Skeletal muscle satellite cell (primary cell): ENCODE measurements at regions not wholly inside any gene's neighbourhood (a gene's known extent, or its start where the extent isn't known, plus 50 kb on each side); places are given as distances from the start of the nearest gene placed in this dataset.

Experiments
- H3K27me3 ChIP-seq: 2 replicates; pipeline ENCODE4 v1.7.0; 2013; ENCODE audit warnings: low read length; ENCODE audit not compliant: control insufficient read depth, insufficient read depth
- H3K36me3 ChIP-seq: 2 replicates; pipeline ENCODE4 v1.7.0; 2013; ENCODE audit warnings: mild to moderate bottlenecking, control low read depth, low read length; ENCODE audit not compliant: insufficient read depth
- H3K4me1 ChIP-seq: 2 replicates; pipeline ENCODE4 v1.7.0; 2013; ENCODE audit warnings: low read length; ENCODE audit not compliant: control insufficient read depth, insufficient read depth
- H3K4me2 ChIP-seq: 2 replicates; pipeline ENCODE4 v1.7.0; 2013; ENCODE audit warnings: mild to moderate bottlenecking, low read length
- H3K4me3 ChIP-seq: 2 replicates; pipeline ENCODE4 v1.7.0; 2013; ENCODE audit warnings: low read length
- H3K9ac ChIP-seq: 2 replicates; pipeline ENCODE4 v1.7.0; 2013; ENCODE audit warnings: mild to moderate bottlenecking, low read depth, low read length, moderate library complexity
- H3K9me3 ChIP-seq: replicated peaks from 2 replicates; pipeline ENCODE4 v1.7.0; 2013; ENCODE audit warnings: mild to moderate bottlenecking, control low read depth, low read length

DNA sequence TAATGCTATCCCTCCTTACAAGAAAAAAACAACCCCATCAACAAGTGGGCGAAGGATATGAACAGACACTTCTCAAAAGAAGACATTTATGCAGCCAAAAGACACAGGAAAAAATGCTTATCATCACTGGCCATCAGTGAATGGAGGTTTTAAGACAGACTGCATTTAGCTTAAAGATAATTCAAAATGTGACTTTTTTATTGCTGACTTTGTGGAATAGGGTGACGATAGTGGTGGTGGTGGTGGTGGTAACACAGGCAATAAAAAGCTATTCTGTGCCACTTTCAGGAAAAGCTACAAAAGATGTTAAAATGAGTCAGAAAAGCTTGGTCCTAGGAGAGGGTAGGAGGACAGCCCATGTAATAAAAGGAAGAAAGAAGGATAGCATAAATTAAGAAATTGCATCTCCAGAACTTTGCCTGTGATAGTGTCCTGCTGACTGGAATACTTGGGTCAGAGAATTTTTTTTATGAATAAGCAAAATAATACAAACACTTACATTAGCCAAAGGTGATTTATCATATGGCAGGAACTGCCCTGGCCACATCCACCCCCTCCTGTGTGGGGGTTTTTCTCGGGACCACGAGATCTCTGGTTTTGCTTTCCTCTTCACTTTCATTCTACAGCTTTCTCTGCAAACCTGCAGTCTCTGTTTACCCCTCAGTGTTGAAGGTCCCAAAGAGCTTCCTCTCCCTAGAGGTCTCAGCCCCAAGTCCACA is 186.7 kb downstream of the DRD1 start:
- Histone ChIP-seq H3K36me3 (no peaks in the 10 kb centered on the region), H3K4me3 (no peak overlapping the region), H3K9ac (no peak overlapping the region), H3K4me1 (peaks cover 5% of the 10 kb centered on the region), H3K4me2 (no peak overlapping the region), H3K9me3 (no peaks in the 10 kb centered on the region), H3K27me3 (no peaks in the 10 kb centered on the region)

DNA sequence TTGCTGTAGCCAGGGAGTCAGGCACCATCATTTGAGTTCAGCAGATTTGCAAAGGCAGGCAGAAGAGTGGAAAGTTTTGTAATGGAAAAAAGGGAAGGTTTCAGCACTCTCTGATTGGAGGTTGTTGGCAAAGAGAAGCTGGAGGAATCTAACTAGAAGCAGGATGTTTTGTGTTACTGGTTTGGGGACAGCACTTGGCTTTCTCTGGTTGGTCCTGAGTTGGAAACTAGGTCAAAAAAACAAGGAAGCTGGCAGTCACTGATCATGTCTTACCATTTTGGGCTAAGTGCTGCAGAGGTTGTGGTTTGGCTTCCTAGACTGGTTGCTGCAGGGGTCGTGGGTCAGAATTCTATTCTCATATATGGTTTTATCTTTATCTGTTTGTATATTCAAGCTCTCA is 189.8 kb downstream of the DRD1 start:
- Histone ChIP-seq H3K4me2 (no peak overlapping the region), H3K4me1 (peaks cover 5% of the 10 kb centered on the region), H3K9ac (no peak overlapping the region), H3K27me3 (no peaks in the 10 kb centered on the region), H3K9me3 (no peaks in the 10 kb centered on the region), H3K4me3 (no peak overlapping the region), H3K36me3 (no peaks in the 10 kb centered on the region)

DNA sequence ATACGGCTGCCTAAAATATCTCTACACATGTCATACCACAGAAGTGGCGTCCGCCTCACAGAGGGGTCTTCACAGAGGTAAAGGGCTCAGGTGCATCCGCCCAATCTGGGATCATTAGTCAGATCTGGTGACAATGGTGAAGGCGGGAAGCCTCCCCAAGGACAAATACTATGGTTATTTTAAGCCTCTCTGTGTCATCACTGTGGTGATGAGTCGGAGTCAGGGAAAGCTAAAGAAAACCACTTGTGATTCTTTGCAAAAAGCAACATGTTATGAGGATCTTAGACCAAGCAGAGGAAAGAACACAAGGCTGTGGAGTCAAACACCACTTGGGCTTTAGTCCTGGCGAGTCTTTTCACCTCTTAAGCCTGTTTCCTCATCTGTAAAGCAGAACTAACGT is 190.4 kb downstream of the DRD1 start:
- H3K4me3 ChIP-seq = no peak overlapping the region
- H3K9me3 ChIP-seq = no peaks in the 10 kb centered on the region
- no peak overlapping the region for H3K4me2 ChIP-seq
- no peaks in the 10 kb centered on the region for H3K27me3 ChIP-seq
- H3K4me1 ChIP-seq = peaks cover 5% of the 10 kb centered on the region
- no peaks in the 10 kb centered on the region for H3K36me3 ChIP-seq
- H3K9ac ChIP-seq = no peak overlapping the region

DNA sequence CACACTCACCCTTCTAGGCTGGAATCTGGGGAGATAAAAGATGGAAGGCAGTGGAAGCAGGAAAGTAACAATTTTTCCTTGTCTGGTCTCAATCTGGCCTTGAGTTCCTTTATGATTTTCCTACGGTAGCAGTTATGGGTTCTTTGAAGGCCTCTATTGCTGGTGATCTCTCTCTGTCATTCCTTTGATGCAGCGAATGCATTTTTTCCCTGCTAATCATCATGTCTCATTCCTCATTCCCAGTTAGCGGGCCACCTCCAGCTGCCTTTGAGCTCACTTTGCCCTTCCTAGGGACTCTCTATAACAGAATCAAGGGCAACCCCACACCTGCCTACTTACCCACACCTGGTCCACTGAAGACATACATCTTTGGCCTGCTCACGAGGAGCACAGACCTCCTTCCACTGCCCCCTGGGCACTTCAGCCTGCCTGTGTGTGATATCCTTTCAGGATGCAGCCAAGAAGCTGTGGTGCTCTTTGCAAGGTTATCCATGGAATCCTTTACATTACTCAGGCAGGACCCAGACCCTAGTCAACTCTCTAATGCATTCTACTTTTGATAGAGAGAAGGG is 191.7 kb downstream of the DRD1 start:
- Histone ChIP-seq H3K36me3 (no peaks in the 10 kb centered on the region), H3K9ac (no peak overlapping the region), H3K4me2 (no peak overlapping the region), H3K4me1 (peaks cover 8% of the 10 kb centered on the region), H3K9me3 (no peaks in the 10 kb centered on the region), H3K27me3 (no peaks in the 10 kb centered on the region), H3K4me3 (no peak overlapping the region)

DNA sequence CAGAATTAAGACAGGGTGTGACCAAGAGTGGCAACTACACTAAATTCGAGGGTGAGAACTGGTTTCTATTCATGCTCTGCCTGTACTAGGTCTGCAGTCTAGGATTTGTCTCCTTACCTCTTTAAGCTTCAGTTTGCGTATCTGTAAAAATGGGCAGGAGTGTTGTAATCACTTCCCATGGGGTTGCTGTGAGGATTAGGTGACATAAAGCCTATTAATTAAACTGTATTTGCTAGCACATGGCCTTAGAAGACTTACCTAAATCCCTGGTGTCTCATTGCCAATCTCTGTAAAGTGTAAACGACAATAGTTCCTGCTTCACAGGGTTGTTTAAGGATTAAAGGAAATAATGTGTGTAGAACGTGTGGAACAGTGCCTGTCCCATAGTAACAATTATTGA is 193.6 kb downstream of the DRD1 start:
- Histone ChIP-seq H3K9me3 (no peaks in the 10 kb centered on the region), H3K4me1 (peaks cover 24% of the 10 kb centered on the region), H3K9ac (no peak overlapping the region), H3K36me3 (no peaks in the 10 kb centered on the region), H3K4me2 (no peak overlapping the region), H3K4me3 (no peak overlapping the region), H3K27me3 (no peaks in the 10 kb centered on the region)

DNA sequence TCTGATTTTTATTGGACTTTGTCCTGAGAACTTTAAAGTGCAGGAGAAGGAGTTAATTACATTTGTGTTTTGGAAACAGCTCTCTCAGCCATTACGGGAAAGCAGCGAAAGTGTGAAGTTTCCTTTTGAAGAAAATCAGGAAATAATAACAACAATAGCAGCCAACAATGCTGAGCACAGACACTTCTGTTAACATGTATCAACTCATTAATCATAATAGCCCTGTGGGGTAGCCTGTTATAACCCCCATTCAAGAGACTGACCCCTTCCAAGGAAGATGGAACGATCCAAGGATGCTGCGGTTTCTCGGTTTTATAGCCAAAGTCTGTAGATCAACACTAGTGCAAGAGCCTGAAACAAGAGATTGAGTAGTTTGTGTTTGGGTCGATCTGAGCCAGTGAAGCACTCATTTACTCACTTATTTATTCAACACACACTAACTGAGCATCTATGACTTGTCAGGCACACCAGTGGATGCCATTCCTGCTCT is 195.5 kb downstream of the DRD1 start:
- no peaks in the 10 kb centered on the region for H3K27me3 ChIP-seq
- H3K9me3 ChIP-seq = no peaks in the 10 kb centered on the region

DNA sequence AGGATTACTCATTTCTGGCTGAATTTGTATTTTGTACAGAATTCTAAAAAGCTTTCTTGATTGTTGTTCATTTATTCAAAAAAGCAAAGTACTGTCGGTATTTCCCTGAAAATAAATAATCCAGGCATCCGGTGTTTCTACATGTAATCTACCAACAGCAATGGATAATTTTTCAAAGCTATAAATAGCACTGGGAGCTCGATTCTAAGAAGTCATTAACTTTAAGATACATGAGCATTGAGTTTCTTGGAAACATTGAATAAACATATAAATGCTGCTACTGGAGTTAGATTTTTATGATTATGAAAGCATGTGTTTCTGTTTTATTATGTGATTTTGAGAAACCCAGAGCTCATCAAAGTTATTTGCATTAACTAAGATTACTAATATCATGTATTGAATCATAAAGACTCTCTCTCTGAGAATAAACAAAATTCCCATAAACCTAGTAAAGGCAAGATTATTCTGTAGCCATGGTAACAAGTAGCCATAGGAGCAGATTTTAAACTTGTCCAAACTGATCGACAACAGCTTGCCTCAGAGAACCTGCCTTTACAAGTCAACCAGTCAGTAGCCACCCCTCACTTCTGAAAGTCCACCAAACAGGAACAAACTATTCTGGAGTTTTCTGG is 197.0 kb downstream of the DRD1 start:
- Histone ChIP-seq H3K9ac (peak overlapping the region; percentile 48), H3K36me3 (no peaks in the 10 kb centered on the region), H3K4me2 (peak overlapping the region; percentile 50), H3K4me1 (peaks cover 22% of the 10 kb centered on the region), H3K27me3 (no peaks in the 10 kb centered on the region), H3K9me3 (no peaks in the 10 kb centered on the region), H3K4me3 (no peak overlapping the region)

More for the DNA sequence above, 195.5 kb downstream of the DRD1 start:
- H3K4me2 ChIP-seq = no peak overlapping the region
- H3K36me3 ChIP-seq = no peaks in the 10 kb centered on the region
- H3K9ac ChIP-seq = no peak overlapping the region
- peaks cover 22% of the 10 kb centered on the region for H3K4me1 ChIP-seq
- H3K4me3 ChIP-seq = no peak overlapping the region

DNA sequence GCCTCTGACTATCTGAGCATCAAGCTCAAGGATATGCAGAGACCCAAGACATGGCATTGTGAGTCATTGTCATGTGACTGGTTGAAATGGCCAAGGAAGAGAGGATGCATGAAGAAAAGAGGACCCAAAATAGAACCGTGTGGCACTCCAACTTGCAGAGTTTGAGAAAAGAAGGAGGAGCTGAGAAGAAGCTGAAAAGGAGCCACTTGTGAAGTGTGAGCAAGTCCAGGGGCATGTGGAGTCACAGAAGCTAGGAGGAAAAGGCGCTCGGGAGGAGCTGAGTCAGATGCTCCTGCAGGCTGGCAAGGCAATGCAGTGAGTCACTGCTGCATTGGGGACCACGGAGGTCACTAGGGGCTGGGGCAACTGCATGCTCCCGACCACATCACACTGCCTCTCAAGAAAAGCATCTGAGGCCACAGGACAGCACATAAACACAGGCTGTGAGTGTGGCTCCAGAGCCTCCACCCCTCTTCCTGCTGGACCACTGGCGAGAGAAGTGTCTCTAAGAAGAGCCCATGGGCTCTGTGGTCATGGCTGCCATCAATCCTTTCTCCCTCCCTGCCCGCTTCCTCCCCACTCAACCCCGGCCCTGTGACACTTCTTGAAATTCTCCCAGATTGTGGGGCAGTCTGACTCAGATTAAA is 197.6 kb downstream of the DRD1 start:
- Histone ChIP-seq H3K4me2 (peak overlapping the region; percentile 50), H3K36me3 (no peaks in the 10 kb centered on the region), H3K9ac (peak overlapping the region; percentile 48), H3K9me3 (no peaks in the 10 kb centered on the region), H3K4me1 (peaks cover 22% of the 10 kb centered on the region), H3K4me3 (no peak overlapping the region), H3K27me3 (no peaks in the 10 kb centered on the region)

DNA sequence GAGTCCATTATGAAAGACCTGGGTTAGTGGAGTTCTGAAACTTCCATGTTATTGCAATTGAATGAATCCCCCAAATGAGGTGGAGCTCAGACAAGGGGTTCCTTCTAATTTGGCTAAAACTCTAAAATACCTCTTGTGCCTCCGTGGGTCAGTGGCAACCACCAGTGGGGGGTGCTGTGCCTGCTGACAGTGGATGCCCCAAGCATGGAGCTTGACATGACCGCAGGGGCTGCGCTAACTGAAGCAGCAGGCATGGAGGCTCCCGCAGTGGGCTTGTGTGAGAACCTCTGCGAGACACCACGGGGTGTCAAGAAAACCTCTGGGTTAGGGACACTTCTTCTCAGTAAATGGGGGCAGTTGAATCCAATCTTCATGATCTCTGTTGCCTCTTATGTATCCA is 200.5 kb downstream of the DRD1 start:
- H3K36me3 ChIP-seq = no peaks in the 10 kb centered on the region
- no peak overlapping the region for H3K9ac ChIP-seq
- no peaks in the 10 kb centered on the region for H3K27me3 ChIP-seq
- peaks cover 22% of the 10 kb centered on the region for H3K4me1 ChIP-seq
- H3K9me3 ChIP-seq = no peaks in the 10 kb centered on the region
- no peak overlapping the region for H3K4me2 ChIP-seq
- no peak overlapping the region for H3K4me3 ChIP-seq

DNA sequence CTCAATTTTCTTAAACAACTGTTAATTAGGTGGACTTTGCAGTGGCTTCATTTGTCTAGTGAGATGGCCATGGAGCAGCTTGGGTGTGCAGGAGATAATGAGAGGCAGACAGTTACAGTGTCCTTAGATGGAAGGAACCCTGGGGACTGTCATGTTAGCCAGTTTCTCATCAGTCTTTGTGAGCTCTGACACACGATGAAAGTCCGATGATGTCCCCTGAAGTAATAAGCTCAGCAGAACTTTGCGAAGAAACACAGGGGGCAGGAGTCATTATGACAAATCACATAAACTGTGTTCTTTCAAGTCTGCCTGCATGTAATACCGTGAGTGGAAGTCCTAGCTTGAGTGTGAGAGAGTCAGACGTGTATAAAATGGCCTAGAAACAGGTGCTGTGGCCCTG is 201.8 kb downstream of the DRD1 start:
- Histone ChIP-seq H3K4me2 (no peak overlapping the region), H3K4me3 (no peak overlapping the region), H3K4me1 (peaks cover 18% of the 10 kb centered on the region), H3K9me3 (no peaks in the 10 kb centered on the region), H3K27me3 (no peaks in the 10 kb centered on the region), H3K36me3 (no peaks in the 10 kb centered on the region), H3K9ac (no peak overlapping the region)

DNA sequence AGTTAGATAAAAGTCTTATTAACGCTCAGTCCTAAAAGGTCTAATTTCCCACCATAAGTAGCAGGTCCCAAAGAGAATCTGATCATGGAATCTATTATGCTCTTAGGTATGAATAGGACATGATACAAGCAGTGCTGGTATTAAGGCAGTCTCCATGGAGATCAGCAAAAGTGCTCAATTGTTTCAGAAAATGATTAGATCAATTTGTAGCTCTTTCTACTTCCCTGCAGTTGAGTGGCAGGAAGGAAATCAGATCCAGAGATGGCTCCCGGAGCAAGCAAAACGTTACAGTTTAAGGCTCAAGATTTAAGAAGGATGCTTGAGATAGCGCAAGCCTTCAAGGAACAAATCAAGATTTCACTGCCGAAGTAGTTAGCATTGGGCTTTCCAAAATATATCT is 205.7 kb downstream of the DRD1 start:
- Histone ChIP-seq H3K9ac (no peak overlapping the region), H3K4me3 (no peak overlapping the region), H3K4me1 (peaks cover 16% of the 10 kb centered on the region), H3K4me2 (no peak overlapping the region), H3K36me3 (no peaks in the 10 kb centered on the region), H3K9me3 (no peaks in the 10 kb centered on the region), H3K27me3 (no peaks in the 10 kb centered on the region)
